GM13976 (cell line): ENCODE measurements at regions not wholly inside any gene's neighbourhood (a gene's known extent, or its start where the extent isn't known, plus 50 kb on each side); places are given as distances from the start of the nearest gene placed in this dataset.

Experiments
- DNase-seq: peaks from one replicate; pipeline ENCODE4 v3.0.0; 2012; ENCODE audit warnings: low spot score
- CTCF ChIP-seq: IDR thresholded peaks from 2 replicates; pipeline ENCODE4 v1.5.1; 2012; ENCODE audit warnings: borderline replicate concordance, mild to moderate bottlenecking; ENCODE audit not compliant: insufficient read depth; ENCODE audit errors: extremely low read depth, missing control alignments, control extremely low read depth
- in situ Hi-C: fragments of 300-500 bp; cut with MboI; formaldehyde crosslinking; loops from one replicate; pipeline ENCODE4 v1.12.0; 2022; ENCODE audit warnings: low sequenced_read_pairs, mixed read lengths, inconsistent platforms; ENCODE audit not compliant: unreplicated experiment

GRCh38 chr13:61485128-61485765 lies 69.6 kb upstream of the PCDH20 start:
- in situ Hi-C loops: no loop called here
- no peak for DNase-seq
- no peak for TF ChIP-seq CTCF

GRCh38 chr13:61477619-61478018 lies 62.0 kb upstream of the PCDH20 start:
- DNase-seq: no peak
- in situ Hi-C loops: no loop called here
- TF ChIP-seq CTCF: no peak

- TF ChIP-seq CTCF: no peak
- in situ Hi-C loops: no loop called here
These were observed 55.1 kb upstream of the PCDH20 start for GRCh38 chr13:61470786-61471185.

GRCh38 chr13:61466280-61466679 lies 50.6 kb upstream of the PCDH20 start:
- no peak for DNase-seq
- no peak for TF ChIP-seq CTCF
- in situ Hi-C loops: no loop called here

More at GRCh38 chr13:61470786-61471185, 55.1 kb upstream of the PCDH20 start:
- no peak for DNase-seq
